CD14-positive monocyte (primary cell): ENCODE measurements at regions not wholly inside any gene's neighbourhood (a gene's known extent, or its start where the extent isn't known, plus 50 kb on each side); places are given as distances from the start of the nearest gene placed in this dataset.

ENCODE experiments used
- DNase-seq, 3 donors: peaks; one replicate each; pipeline ENCODE4 v3.0.0-alpha.2; 2011 to 2022
- H2AFZ ChIP-seq: 2 replicates; pipeline ENCODE4 v1.6.0; 2012; ENCODE audit warnings: mild to moderate bottlenecking, low read depth, low read length, inconsistent platforms; ENCODE audit not compliant: insufficient read depth, poor library complexity, severe bottlenecking
- H3K27ac ChIP-seq, 2 donors: 1 replicate in 1 of 2; 2 replicates in 1 of 2; pipeline ENCODE4 v1.5.1; 2012 to 2013; ENCODE audit warnings: low read length in 2 of 2, control low read depth in 1 of 2, inconsistent platforms in 1 of 2, low read depth in 1 of 2, mild to moderate bottlenecking in 1 of 2
- H3K27me3 ChIP-seq, 2 donors: one replicate each; pipeline versions ENCODE4 v1.6.0 to v1.6.1; 2011 to 2013; ENCODE audit warnings: low read length in 2 of 2; ENCODE audit not compliant: control insufficient read depth in 2 of 2, insufficient read depth in 2 of 2
- H3K36me3 ChIP-seq, 2 donors: replicated peaks in 1 of 2; 1 replicate in 1 of 2; 2 replicates in 1 of 2; pipeline versions ENCODE4 v1.5.1 to v1.6.1; 2012 to 2013; ENCODE audit warnings: low read length in 2 of 2, control low read depth in 1 of 2, inconsistent platforms in 1 of 2, mild to moderate bottlenecking in 1 of 2; ENCODE audit not compliant: insufficient read depth in 2 of 2, control insufficient read depth in 1 of 2
- H3K4me1 ChIP-seq, 2 donors: 1 replicate in 1 of 2; 2 replicates in 1 of 2; pipeline versions ENCODE4 v1.5.1 to v1.6.1; 2012 to 2013; ENCODE audit warnings: low read length in 2 of 2, control low read depth in 1 of 2, inconsistent platforms in 1 of 2, mild to moderate bottlenecking in 1 of 2, moderate library complexity in 1 of 2; ENCODE audit not compliant: insufficient read depth in 2 of 2, control insufficient read depth in 1 of 2
- H3K4me2 ChIP-seq: replicated peaks from 2 replicates; pipeline ENCODE3; 2012; ENCODE audit warnings: low read length, moderate library complexity, mild to moderate bottlenecking; ENCODE audit not compliant: poor library complexity, severe bottlenecking; ENCODE audit errors: extremely low read depth
- H3K4me3 ChIP-seq, 3 experiments: fragments of 200-600 bp in 1 of 3; sonication (generic) in 1 of 3; replicated peaks in 1 of 3; 1 replicate in 2 of 3; 2 replicates in 1 of 3; pipeline ENCODE4 v1.5.1; 2011 to 2013; ENCODE audit warnings: low read length in 3 of 3, mild to moderate bottlenecking in 3 of 3, control low read depth in 2 of 3, low read depth in 2 of 3, inconsistent platforms in 1 of 3, moderate library complexity in 1 of 3
- H3K79me2 ChIP-seq: 2 replicates; pipeline ENCODE4 v1.6.0; 2012; ENCODE audit warnings: mild to moderate bottlenecking, control low read depth, inconsistent platforms, low read length, moderate library complexity; ENCODE audit not compliant: insufficient read depth
- H3K9ac ChIP-seq: 2 replicates; pipeline ENCODE4 v1.6.0; 2017; ENCODE audit warnings: low read length, mild to moderate bottlenecking; ENCODE audit not compliant: insufficient read depth, poor library complexity, severe bottlenecking
- H3K9me3 ChIP-seq, 2 donors: replicated peaks in 1 of 2; 1 replicate in 1 of 2; 2 replicates in 1 of 2; pipeline versions ENCODE4 v1.5.1 to v1.6.1; 2012 to 2013; ENCODE audit warnings: low read length in 2 of 2, control low read depth in 1 of 2; ENCODE audit not compliant: control insufficient read depth in 1 of 2, insufficient read depth in 1 of 2
- H4K20me1 ChIP-seq: 2 replicates; pipeline ENCODE4 v1.6.0; 2012; ENCODE audit warnings: mild to moderate bottlenecking, low read length, control low read depth, moderate library complexity; ENCODE audit not compliant: insufficient read depth
- H3K27ac Mint-ChIP-seq, 7 donors: one replicate each; pipeline ENCODE4 v1.8.0; 2020; ENCODE audit warnings: mild to moderate bottlenecking in 7 of 7, mixed read lengths in 7 of 7, moderate library complexity in 6 of 7, inconsistent platforms in 2 of 7
- H3K27me3 Mint-ChIP-seq, 3 donors: one replicate each; pipeline ENCODE4 v1.8.0; 2021 to 2022; ENCODE audit warnings: low read depth in 3 of 3, mild to moderate bottlenecking in 3 of 3, mixed read lengths in 3 of 3, moderate library complexity in 3 of 3, inconsistent platforms in 1 of 3
- H3K36me3 Mint-ChIP-seq, 2 donors: one replicate each; pipeline ENCODE4 v1.8.0; 2020; ENCODE audit warnings: mixed read lengths in 2 of 2, inconsistent platforms in 1 of 2, mild to moderate bottlenecking in 1 of 2
- H3K4me1 Mint-ChIP-seq: one replicate; pipeline ENCODE4 v1.8.0; 2020; ENCODE audit warnings: mild to moderate bottlenecking, mixed read lengths
- H3K4me3 Mint-ChIP-seq, 2 donors: one replicate each; pipeline ENCODE4 v1.8.0; 2020; ENCODE audit warnings: mild to moderate bottlenecking in 2 of 2, mixed read lengths in 2 of 2, moderate library complexity in 1 of 2
- H3K9me3 Mint-ChIP-seq, 7 donors: one replicate each; pipeline ENCODE4 v1.8.0; 2020 to 2022; ENCODE audit warnings: mixed read lengths in 7 of 7, mild to moderate bottlenecking in 6 of 7, moderate library complexity in 6 of 7, inconsistent platforms in 2 of 7
- CTCF ChIP-seq: fragments of 200-600 bp; IDR thresholded peaks from one replicate; pipeline ENCODE4 v1.8.0; 2022; ENCODE audit warnings: antibody characterized with exemption, mild to moderate bottlenecking
- WGBS: methylation state at CpG from one replicate; pipeline ENCODE4 v1.1.5; 2013; ENCODE audit warnings: missing lambda C conversion rate; ENCODE audit not compliant: insufficient coverage; 5-methylcytosine and 5-hydroxymethylcytosine counted together
- intact Hi-C, 2 donors: fragments of 100-400 bp; cut with micrococcal nuclease; formaldehyde crosslinking; loops; one replicate each; pipeline versions ENCODE4 v1.15.0 to v1.15.1; 2023

GRCh38 chr9:106082621-106083020 is 388.3 kb downstream of the TMEM38B start:
- no peak overlapping the region for H3K27ac Mint-ChIP-seq
- no peak for TF ChIP-seq CTCF
- DNase-seq = no peak
- no peak overlapping the region for H3K4me3 ChIP-seq
- H3K4me1 Mint-ChIP-seq = no peaks in the 10 kb centered on the region
- no peak overlapping the region for H2AFZ ChIP-seq
- H3K27me3 ChIP-seq = no peaks in the 10 kb centered on the region
- H3K4me3 Mint-ChIP-seq = no peak overlapping the region
- H3K4me2 ChIP-seq = no peak overlapping the region
- H3K9me3 Mint-ChIP-seq = peaks cover 0 to 6% (median 2%) of the 10 kb centered on the region in 7 donors
- 94% methylated on average over 2 of the region's 3 CpGs for WGBS
- no peak overlapping the region for H3K9ac ChIP-seq
- peaks cover 0 to 2% (median 0%) of the 10 kb centered on the region in 3 donors for H3K27me3 Mint-ChIP-seq
- H4K20me1 ChIP-seq = no peaks in the 10 kb centered on the region
- no peaks in the 10 kb centered on the region for H3K36me3 ChIP-seq
- H3K27ac ChIP-seq = no peak overlapping the region
- H3K4me1 ChIP-seq = no peaks in the 10 kb centered on the region
- no peaks in the 10 kb centered on the region for H3K79me2 ChIP-seq
- intact Hi-C loops = no loop called here
- H3K9me3 ChIP-seq = peaks cover 0 to 5% of the 10 kb centered on the region in 2 donors
- no peaks in the 10 kb centered on the region for H3K36me3 Mint-ChIP-seq

- Mint-ChIP-seq H3K27ac (no peak overlapping the region), H3K9me3 (peaks cover 0 to 15% (median 7%) of the 10 kb centered on the region in 7 donors), H3K27me3 (peaks cover 0 to 2% (median 0%) of the 10 kb centered on the region in 3 donors), H3K4me3 (no peak overlapping the region), H3K36me3 (no peaks in the 10 kb centered on the region), H3K4me1 (no peaks in the 10 kb centered on the region)
- H3K4me2 ChIP-seq = no peak overlapping the region
- no peak overlapping the region for H3K9ac ChIP-seq
- no peaks in the 10 kb centered on the region for H3K36me3 ChIP-seq
- TF ChIP-seq CTCF = no peak
- H3K27me3 ChIP-seq = no peaks in the 10 kb centered on the region
- no CpG with 5 or more reads among the region's 1 CpG for WGBS
- no peaks in the 10 kb centered on the region for H3K79me2 ChIP-seq
- H3K27ac ChIP-seq = no peak overlapping the region
- DNase-seq = no peak
- H4K20me1 ChIP-seq = no peaks in the 10 kb centered on the region
- H3K9me3 ChIP-seq = peaks cover 0 to 2% of the 10 kb centered on the region in 2 donors
- intact Hi-C loops = no loop called here
- no peak overlapping the region for H2AFZ ChIP-seq
- no peak overlapping the region for H3K4me3 ChIP-seq
- no peaks in the 10 kb centered on the region for H3K4me1 ChIP-seq
Observed at GRCh38 chr9:106084702-106085101, 390.4 kb downstream of the TMEM38B start.
